HG02938 (cell line): ENCODE measurements at regions not wholly inside any gene's neighbourhood (a gene's known extent, or its start where the extent isn't known, plus 50 kb on each side); places are given as distances from the start of the nearest gene placed in this dataset.

Experiments used
- ATAC-seq: cut with Tn5 transposase; IDR thresholded peaks from one replicate; pipeline ENCODE4 v1.9.1; 2021; ENCODE audit warnings: mild to moderate bottlenecking, moderate library complexity; ENCODE audit not compliant: unreplicated experiment

DNA sequence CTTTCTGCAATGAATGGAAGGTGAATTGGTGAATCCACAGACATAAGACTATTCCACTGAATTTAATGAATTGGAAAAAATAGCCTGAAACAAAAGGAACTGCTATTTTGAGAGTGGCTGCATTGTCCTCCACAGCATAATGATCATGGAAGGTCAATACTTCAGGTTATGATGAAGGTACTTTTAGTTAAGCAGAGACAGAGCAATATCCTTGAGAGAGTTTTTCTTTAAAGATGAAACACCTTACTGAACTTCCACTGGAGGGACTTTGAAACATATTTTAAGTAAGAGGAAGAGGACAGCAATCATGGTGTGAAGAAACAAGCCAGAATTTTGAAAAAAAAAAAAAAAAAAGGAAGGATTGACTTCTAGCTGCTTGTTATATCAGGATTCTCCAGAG, 68.8 kb upstream of the DPP10 start:
- no peak for ATAC-seq

GRCh38 chr2:114384441-114384840, 58.0 kb upstream of the DPP10 start:
- ATAC-seq, result no peak

DNA sequence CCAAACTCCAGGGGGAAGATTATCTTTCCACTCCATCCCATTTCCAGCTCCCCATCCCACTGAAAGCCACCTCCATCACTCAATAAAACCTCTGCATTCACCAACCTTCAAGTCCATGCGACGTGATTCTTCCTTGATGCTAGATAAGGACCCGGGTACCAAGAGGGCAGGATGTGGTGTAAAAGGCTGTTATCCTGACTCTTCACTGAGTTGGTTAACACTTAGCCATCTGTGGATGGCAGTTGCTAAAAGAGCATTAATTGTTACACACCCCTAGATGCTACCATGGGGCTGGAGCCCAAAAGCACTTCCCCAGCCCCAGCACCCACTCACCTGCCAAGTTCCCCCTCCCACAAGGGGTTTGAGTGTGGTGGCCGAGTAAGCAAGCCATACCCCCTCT, 53.4 kb upstream of the DPP10 start:
- no peak for ATAC-seq
